Caco-2 (cell line): ENCODE measurements at regions not wholly inside any gene's neighbourhood (a gene's known extent, or its start where the extent isn't known, plus 50 kb on each side); places are given as distances from the start of the nearest gene placed in this dataset.

Experiments
- BruUV-seq: library from RNA; stranded (reverse); fragments of 400-500 nt; replicated peaks from 2 replicates; lab custom pipeline; 2021; lab: Mats Ljungman, UMichigan
- CTCF ChIA-PET: fragments of 300-600 bp; sonication (Branson Sonifier 250); formaldehyde crosslinking; loops from one replicate; lab custom pipeline; 2022; ENCODE audit warnings: antibody characterized with exemption; lab: Charles Lee
- POLR2A ChIA-PET: fragments of 300-600 bp; sonication (Branson Sonifier 250); formaldehyde crosslinking; loops from one replicate; lab custom pipeline; 2022; ENCODE audit warnings: antibody characterized with exemption; lab: Charles Lee
- DNase-seq, 2 experiments: peaks; one replicate each; pipeline versions ENCODE4 v3.0.0 to v3.0.0-alpha.2; 2020 to 2022
- H3K27me3 ChIP-seq: replicated peaks from 2 replicates; pipeline ENCODE4 v1.6.0; 2011; ENCODE audit warnings: low read length; ENCODE audit not compliant: control insufficient read depth, insufficient read depth
- H3K36me3 ChIP-seq: 2 replicates; pipeline ENCODE4 v1.5.1; 2011; ENCODE audit warnings: low read length; ENCODE audit not compliant: control insufficient read depth, insufficient read depth
- H3K4me1 ChIP-seq: fragments of 250-450 bp; sonication (Bioruptor Pico); 2 replicates; pipeline ENCODE4 v1.5.1; 2020; ENCODE audit warnings: mild to moderate bottlenecking
- H3K4me3 ChIP-seq: 2 replicates; pipeline ENCODE4 v1.5.1; 2011; ENCODE audit warnings: low read depth, mild to moderate bottlenecking, control low read depth, low read length
- H3K9me3 ChIP-seq: fragments of 250-450 bp; sonication (Bioruptor Pico); 2 replicates; pipeline ENCODE4 v1.5.1; 2020; ENCODE audit warnings: mild to moderate bottlenecking, moderate library complexity
- H3K27ac Mint-ChIP-seq: one replicate; pipeline ENCODE4 v1.8.0; 2022; ENCODE audit warnings: mixed read lengths; ENCODE audit not compliant: unreplicated experiment
- H3K27me3 Mint-ChIP-seq: one replicate; pipeline ENCODE4 v1.8.0; 2022; ENCODE audit warnings: mixed read lengths; ENCODE audit not compliant: insufficient read depth, unreplicated experiment
- H3K36me3 Mint-ChIP-seq: one replicate; pipeline ENCODE4 v1.8.0; 2022; ENCODE audit warnings: mild to moderate bottlenecking, mixed read lengths; ENCODE audit not compliant: insufficient read depth, unreplicated experiment
- H3K4me1 Mint-ChIP-seq: one replicate; pipeline ENCODE4 v1.8.0; 2022; ENCODE audit warnings: low read depth, mixed read lengths; ENCODE audit not compliant: unreplicated experiment
- H3K4me3 Mint-ChIP-seq: one replicate; pipeline ENCODE4 v1.8.0; 2022; ENCODE audit warnings: mild to moderate bottlenecking, moderate library complexity, mixed read lengths; ENCODE audit not compliant: unreplicated experiment
- H3K9me3 Mint-ChIP-seq: one replicate; pipeline ENCODE4 v1.8.0; 2022; ENCODE audit warnings: mixed read lengths; ENCODE audit not compliant: unreplicated experiment
- CTCF ChIP-seq, 2 experiments: fragments of 200-600 bp in 1 of 2; IDR thresholded peaks; 1 replicate in 1 of 2; 2 replicates in 1 of 2; pipeline versions ENCODE4 v1.5.1 to v1.8.0; 2011 to 2022; ENCODE audit warnings: antibody characterized with exemption in 1 of 2, control low read depth in 1 of 2, inconsistent platforms in 1 of 2, low read depth in 1 of 2, low read length in 1 of 2, mild to moderate bottlenecking in 1 of 2, moderate library complexity in 1 of 2; ENCODE audit not compliant: insufficient read depth in 1 of 2, severe bottlenecking in 1 of 2, unreplicated experiment in 1 of 2
- intact Hi-C: fragments of 100-400 bp; cut with micrococcal nuclease; formaldehyde crosslinking; loops from one replicate; pipeline ENCODE4 v1.10.0; 2022; ENCODE audit not compliant: unreplicated experiment

- no peaks in the 10 kb centered on the region for H3K27me3 ChIP-seq
- intact Hi-C loops: no loop called here
- ChIA-PET POLR2A (no interaction called here), CTCF (no interaction called here)
- no peak for TF ChIP-seq CTCF (IDR thresholded peaks at IDR 0.05; ENCODE audit: insufficient read depth in 1 of 2, low read depth in 1 of 2, low read length in 1 of 2, severe bottlenecking in 1 of 2, unreplicated experiment in 1 of 2)
- H3K4me1 Mint-ChIP-seq: no peaks in the 10 kb centered on the region
- peaks cover 3% of the 10 kb centered on the region for H3K27me3 Mint-ChIP-seq
- H3K36me3 Mint-ChIP-seq: no peaks in the 10 kb centered on the region
- DNase-seq: no peak
- H3K9me3 ChIP-seq: no peaks in the 10 kb centered on the region
- no peaks in the 10 kb centered on the region for H3K9me3 Mint-ChIP-seq
- no peak overlapping the region for H3K4me3 Mint-ChIP-seq
- no peaks in the 10 kb centered on the region for H3K36me3 ChIP-seq
- no TSS peak for BruUV-seq
- no peak overlapping the region for H3K27ac Mint-ChIP-seq
- peaks cover 4% of the 10 kb centered on the region; the same call in 1 of the 2 replicates for H3K4me1 ChIP-seq
- H3K4me3 ChIP-seq: no peak overlapping the region
These were observed 508.0 kb downstream of the OMA1 start for GRCh38 chr1:58038574-58038973.

GRCh38 chr1:58035523-58035922 lies 511.0 kb downstream of the OMA1 start:
- DNase-seq: no peak
- no peak for TF ChIP-seq CTCF (IDR thresholded peaks at IDR 0.05; ENCODE audit: insufficient read depth in 1 of 2, low read depth in 1 of 2, low read length in 1 of 2, severe bottlenecking in 1 of 2, unreplicated experiment in 1 of 2)
- Histone ChIP-seq H3K36me3 (no peaks in the 10 kb centered on the region), H3K4me1 (no peaks in the 10 kb centered on the region), H3K9me3 (no peaks in the 10 kb centered on the region), H3K4me3 (no peak overlapping the region), H3K27me3 (no peaks in the 10 kb centered on the region)
- no peaks in the 10 kb centered on the region for H3K36me3 Mint-ChIP-seq
- intact Hi-C loops: no loop called here
- POLR2A ChIA-PET: no interaction called here
- no TSS peak for BruUV-seq
- no peak overlapping the region for H3K4me3 Mint-ChIP-seq
- no peak overlapping the region for H3K27ac Mint-ChIP-seq
- H3K4me1 Mint-ChIP-seq: no peaks in the 10 kb centered on the region
- H3K9me3 Mint-ChIP-seq: no peaks in the 10 kb centered on the region
- CTCF ChIA-PET: no interaction called here
- H3K27me3 Mint-ChIP-seq: peaks cover 7% of the 10 kb centered on the region

GRCh38 chr1:58033311-58033710 lies 513.2 kb downstream of the OMA1 start:
- no peaks in the 10 kb centered on the region for H3K9me3 ChIP-seq
- Mint-ChIP-seq H3K4me3 (no peak overlapping the region), H3K36me3 (no peaks in the 10 kb centered on the region), H3K9me3 (no peaks in the 10 kb centered on the region), H3K4me1 (no peaks in the 10 kb centered on the region), H3K27me3 (peaks cover 7% of the 10 kb centered on the region), H3K27ac (no peak overlapping the region)
- H3K4me1 ChIP-seq: no peaks in the 10 kb centered on the region
- H3K36me3 ChIP-seq: no peaks in the 10 kb centered on the region
- intact Hi-C loops: no loop called here
- BruUV-seq: no TSS peak
- no peak for TF ChIP-seq CTCF (IDR thresholded peaks at IDR 0.05; ENCODE audit: insufficient read depth in 1 of 2, low read depth in 1 of 2, low read length in 1 of 2, severe bottlenecking in 1 of 2, unreplicated experiment in 1 of 2)
- no peaks in the 10 kb centered on the region for H3K27me3 ChIP-seq
- POLR2A ChIA-PET: no interaction called here
- no peak for DNase-seq
- CTCF ChIA-PET: no interaction called here
- no peak overlapping the region for H3K4me3 ChIP-seq
